Loucy (cell line): ENCODE measurements at regions not wholly inside any gene's neighbourhood (a gene's known extent, or its start where the extent isn't known, plus 50 kb on each side); places are given as distances from the start of the nearest gene placed in this dataset.

ENCODE experiments used
- H2AFZ ChIP-seq: fragments of 200-600 bp; sonication (generic); 2 replicates; pipeline ENCODE4 v1.6.0; 2016; ENCODE audit warnings: antibody characterized with exemption, mild to moderate bottlenecking, low read length, moderate library complexity
- H3F3A ChIP-seq: fragments of 200-600 bp; 2 replicates; pipeline ENCODE4 v1.6.0; 2016; ENCODE audit warnings: antibody characterized with exemption, low read depth, mild to moderate bottlenecking
- H3K27me3 ChIP-seq: fragments of 200-600 bp; sonication (generic); 2 replicates; pipeline ENCODE4 v1.6.1; 2014; ENCODE audit warnings: low read length, mild to moderate bottlenecking; ENCODE audit not compliant: insufficient read depth, poor library complexity, severe bottlenecking
- H3K36me3 ChIP-seq: fragments of 200-600 bp; sonication (generic); 2 replicates; pipeline ENCODE4 v1.6.1; 2016; ENCODE audit warnings: low read length; ENCODE audit not compliant: insufficient read depth
- H3K4me1 ChIP-seq: fragments of 200-600 bp; sonication (generic); 2 replicates; pipeline ENCODE4 v1.5.1; 2014; ENCODE audit warnings: low read length, mild to moderate bottlenecking; ENCODE audit not compliant: insufficient read depth, poor library complexity, severe bottlenecking
- H3K4me2 ChIP-seq: fragments of 200-600 bp; sonication (generic); 2 replicates; pipeline ENCODE4 v1.6.0; 2014; ENCODE audit warnings: antibody characterized with exemption, low read length, low read depth, mild to moderate bottlenecking; ENCODE audit not compliant: poor library complexity, severe bottlenecking
- H3K4me3 ChIP-seq: fragments of 200-600 bp; sonication (generic); 2 replicates; pipeline ENCODE4 v1.5.1; 2014; ENCODE audit warnings: low read length, mild to moderate bottlenecking, mixed read lengths; ENCODE audit not compliant: poor library complexity, severe bottlenecking
- H3K79me2 ChIP-seq: fragments of 200-600 bp; sonication (generic); 2 replicates; pipeline ENCODE4 v1.6.1; 2014; ENCODE audit warnings: low read length; ENCODE audit not compliant: insufficient read depth
- H3K9ac ChIP-seq: fragments of 200-600 bp; sonication (generic); 2 replicates; pipeline ENCODE4 v1.6.0; 2014; ENCODE audit warnings: mild to moderate bottlenecking, low read depth, low read length, moderate library complexity; ENCODE audit not compliant: poor library complexity, severe bottlenecking
- H3K9me2 ChIP-seq: fragments of 200-600 bp; sonication (generic); replicated peaks from 2 replicates; pipeline ENCODE4 v1.6.1; 2016; ENCODE audit warnings: low read depth, low read length, mixed read lengths
- H3K9me3 ChIP-seq: fragments of 200-600 bp; sonication (generic); 2 replicates; pipeline ENCODE4 v1.6.1; 2014; ENCODE audit warnings: mild to moderate bottlenecking, antibody characterized with exemption, low read length, low read depth; ENCODE audit not compliant: insufficient read depth
- H4K20me1 ChIP-seq: fragments of 200-600 bp; sonication (generic); 2 replicates; pipeline ENCODE4 v1.6.0; 2014; ENCODE audit warnings: antibody characterized with exemption, low read length, mild to moderate bottlenecking; ENCODE audit not compliant: insufficient read depth, poor library complexity, severe bottlenecking
- EZH2phosphoT487 ChIP-seq: fragments of 200-600 bp; IDR thresholded peaks from 2 replicates; pipeline ENCODE4 v1.6.1; 2018; ENCODE audit warnings: antibody characterized with exemption, mild to moderate bottlenecking, moderate library complexity, borderline replicate concordance
- TF ChIP-seq, protein P1 (sequence below): fragments of 200-600 bp; sonication (generic); conservative IDR thresholded peaks from 2 replicates; pipeline ENCODE4 v1.5.1; 2014; ENCODE audit warnings: mild to moderate bottlenecking, antibody characterized with exemption, low read length

DNA sequence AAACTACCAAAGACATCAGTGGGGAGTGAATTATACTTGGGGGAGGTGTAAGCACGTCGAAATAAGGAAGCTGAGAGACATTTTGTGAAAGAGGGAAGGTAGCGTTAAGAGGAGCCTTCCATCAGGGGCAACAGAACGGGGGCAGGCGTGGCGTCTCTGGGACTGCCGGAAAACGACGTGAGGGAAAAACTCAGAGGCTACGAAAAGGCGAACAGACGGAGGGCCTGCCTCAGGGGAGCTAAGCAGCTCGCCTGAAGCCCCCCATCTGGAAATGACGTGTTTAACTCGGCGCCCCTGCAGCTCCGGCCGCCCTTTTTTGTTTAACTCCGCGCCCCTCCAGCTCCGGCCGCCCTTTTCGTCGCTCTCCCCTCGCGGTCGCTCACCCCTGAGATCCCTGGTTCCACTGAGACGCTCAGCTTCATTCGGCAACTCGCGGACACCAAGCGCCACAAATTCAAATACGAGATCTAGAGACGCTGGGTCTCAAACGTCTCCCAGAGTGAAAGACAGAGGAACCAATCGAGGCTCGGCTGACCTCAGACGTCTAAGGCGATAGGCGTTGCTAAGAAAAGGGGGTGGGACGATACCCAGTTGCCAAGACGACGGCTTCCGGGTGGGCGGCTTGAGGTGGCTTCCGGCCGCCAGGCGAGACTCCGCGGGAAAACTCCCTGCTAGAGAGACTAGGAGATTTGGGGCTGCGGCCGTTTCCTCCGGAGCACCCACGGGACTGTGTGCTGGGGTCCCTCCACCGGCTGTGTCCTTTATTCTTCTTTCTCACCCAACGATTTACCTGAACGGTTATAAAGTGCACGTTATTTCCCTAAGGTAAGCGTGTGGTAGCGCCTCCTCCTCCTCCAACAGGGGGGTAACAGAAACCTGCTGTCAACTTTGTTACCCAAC lies 383.2 kb downstream of the ZFHX3 start:
- Histone ChIP-seq H3K36me3 (no peaks in the 10 kb centered on the region), H3K4me1 (peaks cover 33% of the 10 kb centered on the region), H3K9me3 (no peaks in the 10 kb centered on the region), H3K9ac (peak overlapping the region; percentile 76), H3F3A (no peaks in the 10 kb centered on the region), H3K4me2 (peak overlapping the region; percentile 84), H3K27me3 (no peaks in the 10 kb centered on the region), H3K79me2 (peaks cover 29% of the 10 kb centered on the region), H3K9me2 (no peaks in the 10 kb centered on the region), H4K20me1 (no peaks in the 10 kb centered on the region), H3K4me3 (peak overlapping the region; percentile 95), H2AFZ (peak overlapping the region; percentile 96)
- TF ChIP-seq EZH2phosphoT487: no peak
- TF ChIP-seq, protein P1, sequence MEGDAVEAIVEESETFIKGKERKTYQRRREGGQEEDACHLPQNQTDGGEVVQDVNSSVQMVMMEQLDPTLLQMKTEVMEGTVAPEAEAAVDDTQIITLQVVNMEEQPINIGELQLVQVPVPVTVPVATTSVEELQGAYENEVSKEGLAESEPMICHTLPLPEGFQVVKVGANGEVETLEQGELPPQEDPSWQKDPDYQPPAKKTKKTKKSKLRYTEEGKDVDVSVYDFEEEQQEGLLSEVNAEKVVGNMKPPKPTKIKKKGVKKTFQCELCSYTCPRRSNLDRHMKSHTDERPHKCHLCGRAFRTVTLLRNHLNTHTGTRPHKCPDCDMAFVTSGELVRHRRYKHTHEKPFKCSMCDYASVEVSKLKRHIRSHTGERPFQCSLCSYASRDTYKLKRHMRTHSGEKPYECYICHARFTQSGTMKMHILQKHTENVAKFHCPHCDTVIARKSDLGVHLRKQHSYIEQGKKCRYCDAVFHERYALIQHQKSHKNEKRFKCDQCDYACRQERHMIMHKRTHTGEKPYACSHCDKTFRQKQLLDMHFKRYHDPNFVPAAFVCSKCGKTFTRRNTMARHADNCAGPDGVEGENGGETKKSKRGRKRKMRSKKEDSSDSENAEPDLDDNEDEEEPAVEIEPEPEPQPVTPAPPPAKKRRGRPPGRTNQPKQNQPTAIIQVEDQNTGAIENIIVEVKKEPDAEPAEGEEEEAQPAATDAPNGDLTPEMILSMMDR: no peak

DNA sequence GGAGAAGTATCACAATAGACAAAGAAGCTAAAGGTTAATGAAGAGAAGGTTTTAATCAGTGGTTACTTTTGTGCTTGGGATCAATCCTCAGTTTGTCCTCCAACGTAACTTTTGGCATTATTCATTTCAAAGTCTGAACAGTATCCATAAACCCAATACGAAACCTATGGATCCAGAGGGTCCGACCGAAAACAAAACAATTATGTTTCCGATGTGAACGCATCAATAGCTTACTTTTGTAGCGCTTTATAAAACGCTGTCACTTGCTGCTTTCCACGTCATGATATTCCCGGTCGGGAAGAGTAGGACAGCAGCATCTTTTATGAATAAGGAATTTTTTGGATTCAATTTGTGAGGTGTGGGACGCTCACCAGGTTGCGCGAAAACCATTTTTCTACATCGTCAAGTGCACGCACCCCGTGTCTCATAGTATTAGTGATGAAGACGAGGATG lies 383.8 kb downstream of the ZFHX3 start:
- Histone ChIP-seq H3K79me2 (peaks cover 29% of the 10 kb centered on the region), H4K20me1 (no peaks in the 10 kb centered on the region), H3K4me3 (peak overlapping the region; percentile 95), H3K9ac (peak overlapping the region; percentile 76), H2AFZ (peak overlapping the region; percentile 88), H3K4me1 (peaks cover 39% of the 10 kb centered on the region), H3K27me3 (no peaks in the 10 kb centered on the region), H3K9me2 (no peaks in the 10 kb centered on the region), H3K36me3 (no peaks in the 10 kb centered on the region), H3K4me2 (peak overlapping the region; percentile 77), H3F3A (no peaks in the 10 kb centered on the region), H3K9me3 (no peaks in the 10 kb centered on the region)
- TF ChIP-seq EZH2phosphoT487: no peak
- TF ChIP-seq, protein P1: no peak

DNA sequence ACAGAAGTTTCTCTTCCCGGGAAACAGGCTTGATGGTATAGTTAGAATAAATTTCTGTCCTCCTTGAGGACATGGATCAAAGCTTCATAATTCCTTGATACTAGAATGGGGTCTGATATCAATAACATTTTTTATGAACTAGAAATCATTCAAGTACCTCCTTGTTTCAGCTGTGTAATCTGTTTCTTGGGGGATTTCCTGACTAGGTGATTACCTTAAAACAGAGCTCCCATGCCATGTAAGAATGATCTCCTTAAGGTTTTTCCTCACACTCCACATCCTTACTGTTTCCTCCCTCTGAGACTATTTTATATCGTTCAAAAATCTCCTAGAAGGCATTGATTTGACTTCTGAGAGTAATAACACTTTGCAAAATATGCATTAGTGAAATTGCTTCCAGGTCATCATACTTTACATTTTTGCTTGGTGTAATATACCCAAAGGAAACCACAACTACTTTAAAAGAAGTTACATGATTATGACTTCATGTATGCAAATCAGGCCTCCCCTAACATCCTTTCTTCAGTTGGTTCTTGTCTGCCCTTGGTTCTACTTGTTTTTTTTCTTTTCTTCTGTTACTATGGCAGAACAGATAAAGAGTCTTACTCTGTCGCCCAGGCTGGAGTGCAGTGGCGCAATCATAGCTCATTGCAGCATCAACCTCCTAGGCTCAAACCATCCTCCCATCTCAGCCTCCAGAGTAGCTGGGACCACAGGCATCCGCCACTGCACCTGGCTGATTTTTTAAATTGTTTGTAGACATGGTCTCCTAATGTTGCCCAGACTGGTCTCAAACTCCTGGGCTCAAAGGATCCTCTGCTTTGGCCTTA lies 388.8 kb downstream of the ZFHX3 start:
- Histone ChIP-seq H3F3A (no peaks in the 10 kb centered on the region), H3K9me2 (no peaks in the 10 kb centered on the region), H2AFZ (no peak overlapping the region), H3K4me1 (peaks cover 33% of the 10 kb centered on the region), H3K27me3 (no peaks in the 10 kb centered on the region), H4K20me1 (no peaks in the 10 kb centered on the region), H3K9me3 (no peaks in the 10 kb centered on the region), H3K9ac (no peak overlapping the region), H3K4me2 (peak overlapping the region; percentile 33), H3K79me2 (peaks cover 28% of the 10 kb centered on the region), H3K4me3 (no peak overlapping the region), H3K36me3 (no peaks in the 10 kb centered on the region)
- no peak for TF ChIP-seq EZH2phosphoT487
- TF ChIP-seq, protein P1: no peak
